C1 segment of cervical spinal cord (tissue), 14 donors: ENCODE measurements at regions not wholly inside any gene's neighbourhood (a gene's known extent, or its start where the extent isn't known, plus 50 kb on each side); places are given as distances from the start of the nearest gene placed in this dataset.

Experiments used
- DNase-seq, 14 donors: peaks; one replicate each; lab custom pipeline; 2025; lab: John Stamatoyannopoulos, UW

- no peak for DNase-seq
These were observed 57.6 kb downstream of the TENT5A start for GRCh38 chr6:81694855-81695254.

- DNase-seq = no peak
These were observed 58.3 kb downstream of the TENT5A start for GRCh38 chr6:81694207-81694606.

- DNase-seq = no peak
These were observed 59.2 kb downstream of the TENT5A start for GRCh38 chr6:81693266-81693665.

- no peak for DNase-seq
These were observed 62.4 kb downstream of the TENT5A start for GRCh38 chr6:81690073-81690472.

GRCh38 chr6:81689580-81689979, 62.9 kb downstream of the TENT5A start:
- no peak for DNase-seq

- DNase-seq = no peak
These were observed 68.6 kb downstream of the TENT5A start for GRCh38 chr6:81683912-81684311.

- DNase-seq = no peak
These were observed 69.4 kb downstream of the TENT5A start for GRCh38 chr6:81682858-81683620.

GRCh38 chr6:81682235-81682795, 70.2 kb downstream of the TENT5A start:
- no peak for DNase-seq

GRCh38 chr6:81669445-81669844, 83.0 kb downstream of the TENT5A start:
- DNase-seq = no peak

GRCh38 chr6:81668615-81669047, 83.8 kb downstream of the TENT5A start:
- DNase-seq = no peak

- DNase-seq = no peak
These were observed 86.0 kb downstream of the TENT5A start for GRCh38 chr6:81666481-81666880.

- no peak for DNase-seq
These were observed 96.2 kb downstream of the TENT5A start for GRCh38 chr6:81656231-81656630.

- DNase-seq = no peak
These were observed 96.8 kb downstream of the TENT5A start for GRCh38 chr6:81655696-81656095.

- DNase-seq = no peak
These were observed 104.0 kb downstream of the TENT5A start for GRCh38 chr6:81648502-81648901.

GRCh38 chr6:81643156-81643555, 109.3 kb downstream of the TENT5A start:
- no peak for DNase-seq

GRCh38 chr6:81640891-81641290, 111.6 kb downstream of the TENT5A start:
- DNase-seq = no peak

- DNase-seq = no peak
These were observed 112.4 kb downstream of the TENT5A start for GRCh38 chr6:81640126-81640525.

- DNase-seq = no peak
These were observed 114.1 kb downstream of the TENT5A start for GRCh38 chr6:81638366-81638765.

- DNase-seq = no peak
These were observed 115.4 kb downstream of the TENT5A start for GRCh38 chr6:81636930-81637568.

GRCh38 chr6:81634155-81634880, 118.2 kb downstream of the TENT5A start:
- DNase-seq = no peak

- no peak for DNase-seq
These were observed 119.1 kb downstream of the TENT5A start for GRCh38 chr6:81633391-81633790.

GRCh38 chr6:81630719-81631118, 121.8 kb downstream of the TENT5A start:
- no peak for DNase-seq
